Panc1 (cell line): ENCODE measurements at regions not wholly inside any gene's neighbourhood (a gene's known extent, or its start where the extent isn't known, plus 50 kb on each side); places are given as distances from the start of the nearest gene placed in this dataset.

Experiments used
- SIN3A ChIP-seq: IDR thresholded peaks from 2 replicates; pipeline ENCODE4 v1.6.1; 2012; ENCODE audit warnings: low read depth, mild to moderate bottlenecking, low read length, moderate library complexity, borderline replicate concordance; ENCODE audit not compliant: insufficient read depth
- TCF7L2 ChIP-seq: IDR thresholded peaks from 2 replicates; pipeline ENCODE4 v1.6.1; 2011; ENCODE audit warnings: mild to moderate bottlenecking, low read depth, low read length, inconsistent platforms

DNA sequence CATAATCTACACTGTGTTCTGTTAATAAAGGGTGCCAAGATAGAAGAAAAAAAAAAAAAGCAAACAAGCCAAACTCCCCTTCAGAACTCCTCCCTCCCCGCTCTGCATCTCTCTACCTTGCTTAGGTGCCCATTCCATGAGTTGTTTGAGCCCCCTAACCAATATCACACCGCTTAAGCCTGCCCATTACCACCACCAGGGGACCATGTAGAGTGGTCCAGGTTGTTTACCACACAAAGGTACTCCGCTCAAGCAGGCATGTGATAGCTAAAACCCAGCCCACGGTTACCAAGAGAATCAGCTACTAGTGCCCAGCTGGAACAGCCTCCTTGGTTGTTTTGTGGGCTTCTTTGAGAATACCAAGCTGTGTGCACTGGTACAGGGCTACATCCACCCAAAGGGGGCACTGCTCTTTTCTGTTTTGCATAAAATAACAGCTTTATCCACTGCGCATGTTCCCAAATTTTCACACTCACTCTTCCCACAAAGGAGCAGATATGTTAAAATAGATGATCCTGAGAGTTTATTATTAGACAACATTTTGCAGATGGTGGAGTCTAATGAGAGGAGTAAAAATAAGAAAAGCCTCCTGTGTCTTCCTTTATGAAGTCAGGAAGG lies 304.1 kb downstream of the DEPDC1B start:
- no peak for TF ChIP-seq TCF7L2
- TF ChIP-seq SIN3A = no peak
